ENCODE measurements at regions not wholly inside any gene's neighbourhood (a gene's known extent, or its start where the extent isn't known, plus 50 kb on each side); places are given as distances from the start of the nearest gene placed in this dataset.

GRCh38 chr3:180306155-180306554 is 269.4 kb upstream of the PEX5L start:
- TF ChIP-seq, protein P1, sequence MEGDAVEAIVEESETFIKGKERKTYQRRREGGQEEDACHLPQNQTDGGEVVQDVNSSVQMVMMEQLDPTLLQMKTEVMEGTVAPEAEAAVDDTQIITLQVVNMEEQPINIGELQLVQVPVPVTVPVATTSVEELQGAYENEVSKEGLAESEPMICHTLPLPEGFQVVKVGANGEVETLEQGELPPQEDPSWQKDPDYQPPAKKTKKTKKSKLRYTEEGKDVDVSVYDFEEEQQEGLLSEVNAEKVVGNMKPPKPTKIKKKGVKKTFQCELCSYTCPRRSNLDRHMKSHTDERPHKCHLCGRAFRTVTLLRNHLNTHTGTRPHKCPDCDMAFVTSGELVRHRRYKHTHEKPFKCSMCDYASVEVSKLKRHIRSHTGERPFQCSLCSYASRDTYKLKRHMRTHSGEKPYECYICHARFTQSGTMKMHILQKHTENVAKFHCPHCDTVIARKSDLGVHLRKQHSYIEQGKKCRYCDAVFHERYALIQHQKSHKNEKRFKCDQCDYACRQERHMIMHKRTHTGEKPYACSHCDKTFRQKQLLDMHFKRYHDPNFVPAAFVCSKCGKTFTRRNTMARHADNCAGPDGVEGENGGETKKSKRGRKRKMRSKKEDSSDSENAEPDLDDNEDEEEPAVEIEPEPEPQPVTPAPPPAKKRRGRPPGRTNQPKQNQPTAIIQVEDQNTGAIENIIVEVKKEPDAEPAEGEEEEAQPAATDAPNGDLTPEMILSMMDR (IDR thresholded peaks at IDR 0.05) = no peak
- no peak for TF ChIP-seq POLR2A (IDR thresholded peaks at IDR 0.05)

Measured in suprapubic skin (tissue), 3 donors.